ENCODE measurements at regions not wholly inside any gene's neighbourhood (a gene's known extent, or its start where the extent isn't known, plus 50 kb on each side); places are given as distances from the start of the nearest gene placed in this dataset.

DNA sequence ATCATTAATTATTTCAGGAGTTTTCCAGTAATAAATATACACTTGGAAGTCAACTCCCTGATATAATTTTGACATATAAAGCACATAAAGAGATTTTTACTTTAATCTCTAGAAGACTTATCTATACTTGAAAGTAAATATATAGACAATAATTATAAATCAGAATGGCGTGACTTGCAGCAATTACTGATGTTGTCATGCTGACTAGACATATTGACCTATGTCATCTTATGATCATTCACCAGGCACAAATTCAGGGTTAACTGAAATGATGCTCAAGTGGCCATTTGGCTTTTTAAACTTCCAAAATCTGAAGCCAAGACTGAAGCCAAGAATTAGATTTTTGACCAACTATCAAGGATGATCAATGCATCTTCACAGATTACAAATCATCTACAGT lies 192.2 kb downstream of the MCHR2 start:
- peaks cover 0 to 2% (median 0%) of the 10 kb centered on the region in 8 donors for H3K9me3 Mint-ChIP-seq
- H3K27me3 Mint-ChIP-seq: peaks cover 7% of the 10 kb centered on the region in 2 donors
- no peak overlapping the region for H3K27ac Mint-ChIP-seq
- intact Hi-C loops (cut with micrococcal nuclease): no loop called here
- Histone ChIP-seq H3K27me3 (ENCODE audit: insufficient read depth, low read length) (no peaks in the 10 kb centered on the region), H3K4me1 (ENCODE audit: insufficient read depth, low read length) (no peaks in the 10 kb centered on the region), H3K4me3 (ENCODE audit: low read length in 2 of 2) (no peak overlapping the region), H3K36me3 (ENCODE audit: insufficient read depth, low read length) (no peaks in the 10 kb centered on the region), H3K27ac (ENCODE audit: low read depth, low read length) (no peak overlapping the region), H3K9me3 (ENCODE audit: control insufficient read depth in 1 of 2, low read length in 2 of 2) (no peaks in the 10 kb centered on the region)
- POLR2A ChIA-PET (ENCODE audit: partially characterized antibody): no interaction called here
- H3K4me1 Mint-ChIP-seq: no peaks in the 10 kb centered on the region
- CTCF ChIA-PET (ENCODE audit: partially characterized antibody): no interaction called here
- H3K4me3 Mint-ChIP-seq: no peak overlapping the region
- no peaks in the 10 kb centered on the region for H3K36me3 Mint-ChIP-seq
- no peak for DNase-seq

DNA sequence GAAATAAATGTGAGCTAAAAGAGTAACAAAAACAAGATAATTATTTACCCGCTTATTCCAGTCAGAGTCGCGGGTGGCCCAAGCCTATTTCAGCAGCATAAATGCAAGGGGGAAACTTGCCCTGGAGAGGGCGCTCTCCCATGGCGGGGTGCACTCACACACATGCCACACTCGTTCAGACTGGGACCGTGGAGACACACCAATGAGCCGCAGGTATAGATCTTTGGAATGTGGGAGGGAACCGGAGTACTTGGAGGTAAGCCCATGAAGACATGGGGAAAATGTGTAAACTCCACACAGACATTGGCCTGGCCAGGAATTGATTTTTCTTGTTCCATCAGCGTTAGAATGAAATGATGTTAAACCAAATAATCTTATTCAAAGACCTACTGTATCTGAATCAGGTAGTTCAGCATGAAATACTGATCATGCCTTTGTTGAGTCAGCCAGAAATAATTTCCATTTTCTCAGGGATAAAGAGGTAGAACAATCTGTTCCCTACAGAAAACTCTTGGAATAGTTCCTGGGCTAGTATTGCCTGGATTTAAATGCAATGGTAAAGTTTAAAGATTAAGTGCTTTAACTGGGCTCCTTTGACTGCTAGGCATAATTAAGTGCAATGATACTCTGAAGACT lies 191.5 kb downstream of the MCHR2 start:
- Histone ChIP-seq H3K36me3 (ENCODE audit: insufficient read depth, low read length) (no peaks in the 10 kb centered on the region), H3K4me3 (ENCODE audit: low read length in 2 of 2) (no peak overlapping the region), H3K27me3 (ENCODE audit: insufficient read depth, low read length) (no peaks in the 10 kb centered on the region), H3K9me3 (ENCODE audit: control insufficient read depth in 1 of 2, low read length in 2 of 2) (no peaks in the 10 kb centered on the region), H3K27ac (ENCODE audit: low read depth, low read length) (no peak overlapping the region), H3K4me1 (ENCODE audit: insufficient read depth, low read length) (no peaks in the 10 kb centered on the region)
- intact Hi-C loops (cut with micrococcal nuclease): no loop called here
- CTCF ChIA-PET (ENCODE audit: partially characterized antibody): interaction anchor here (2.4 kb wide), 1 partner anchor 66 kb away, joined by 7 read pairs; no protein-coding TSS in a partner anchor
- H3K36me3 Mint-ChIP-seq: no peaks in the 10 kb centered on the region
- H3K27ac Mint-ChIP-seq: no peak overlapping the region
- H3K4me3 Mint-ChIP-seq: no peak overlapping the region
- POLR2A ChIA-PET (ENCODE audit: partially characterized antibody): no interaction called here
- H3K27me3 Mint-ChIP-seq: peaks cover 6 to 7% of the 10 kb centered on the region in 2 donors
- H3K9me3 Mint-ChIP-seq: peaks cover 0 to 3% (median 0%) of the 10 kb centered on the region in 8 donors
- no peak for DNase-seq
- H3K4me1 Mint-ChIP-seq: no peaks in the 10 kb centered on the region

- H3K27me3 ChIP-seq (ENCODE audit: insufficient read depth, low read length): no peaks in the 10 kb centered on the region
- no peak overlapping the region for H3K27ac Mint-ChIP-seq
- ChIA-PET POLR2A (ENCODE audit: partially characterized antibody) (interaction anchor here (1.5 kb wide), 1 partner anchor 13 kb away, joined by 4 read pairs; no protein-coding TSS in a partner anchor), CTCF (ENCODE audit: partially characterized antibody) (interaction anchor here (1.2 kb wide), 1 partner anchor 14 kb away, joined by 3 read pairs; no protein-coding TSS in a partner anchor)
- H3K36me3 ChIP-seq (ENCODE audit: insufficient read depth, low read length): no peaks in the 10 kb centered on the region
- H3K36me3 Mint-ChIP-seq: no peaks in the 10 kb centered on the region
- H3K4me1 Mint-ChIP-seq: peaks cover 0 to 2% (median 0%) of the 10 kb centered on the region in 4 donors
- intact Hi-C loops (cut with micrococcal nuclease): no loop called here
- H3K4me3 ChIP-seq (ENCODE audit: low read length in 2 of 2): no peak overlapping the region
- no peak overlapping the region for H3K4me3 Mint-ChIP-seq
- H3K9me3 ChIP-seq (ENCODE audit: control insufficient read depth in 1 of 2, low read length in 2 of 2): no peaks in the 10 kb centered on the region
- no peak for DNase-seq
- peaks cover 11 to 14% of the 10 kb centered on the region in 2 donors for H3K27me3 Mint-ChIP-seq
- peaks cover 0 to 2% (median 0%) of the 10 kb centered on the region in 8 donors for H3K9me3 Mint-ChIP-seq
- H3K4me1 ChIP-seq (ENCODE audit: insufficient read depth, low read length): no peaks in the 10 kb centered on the region
- no peak overlapping the region for H3K27ac ChIP-seq (ENCODE audit: low read depth, low read length)
These were observed 185.0 kb downstream of the MCHR2 start for GRCh38 chr6:99808992-99809391.

- no peaks in the 10 kb centered on the region for H3K36me3 ChIP-seq (ENCODE audit: insufficient read depth, low read length)
- DNase-seq: no peak
- no peaks in the 10 kb centered on the region for H3K4me1 ChIP-seq (ENCODE audit: insufficient read depth, low read length)
- H3K27ac ChIP-seq (ENCODE audit: low read depth, low read length): no peak overlapping the region
- no peak overlapping the region for H3K27ac Mint-ChIP-seq
- H3K4me3 Mint-ChIP-seq: no peak overlapping the region
- no peak overlapping the region for H3K4me3 ChIP-seq (ENCODE audit: low read length in 2 of 2)
- H3K36me3 Mint-ChIP-seq: no peaks in the 10 kb centered on the region
- intact Hi-C loops (cut with micrococcal nuclease): no loop called here
- H3K27me3 Mint-ChIP-seq: peaks cover 12 to 14% of the 10 kb centered on the region in 2 donors
- H3K27me3 ChIP-seq (ENCODE audit: insufficient read depth, low read length): no peaks in the 10 kb centered on the region
- CTCF ChIA-PET (ENCODE audit: partially characterized antibody): no interaction called here
- POLR2A ChIA-PET (ENCODE audit: partially characterized antibody): no interaction called here
- H3K9me3 ChIP-seq (ENCODE audit: control insufficient read depth in 1 of 2, low read length in 2 of 2): no peaks in the 10 kb centered on the region
- peaks cover 0 to 2% (median 0%) of the 10 kb centered on the region in 8 donors for H3K9me3 Mint-ChIP-seq
- H3K4me1 Mint-ChIP-seq: peaks cover 0 to 2% (median 0%) of the 10 kb centered on the region in 4 donors
These were observed 183.7 kb downstream of the MCHR2 start for GRCh38 chr6:99810295-99810694.

DNA sequence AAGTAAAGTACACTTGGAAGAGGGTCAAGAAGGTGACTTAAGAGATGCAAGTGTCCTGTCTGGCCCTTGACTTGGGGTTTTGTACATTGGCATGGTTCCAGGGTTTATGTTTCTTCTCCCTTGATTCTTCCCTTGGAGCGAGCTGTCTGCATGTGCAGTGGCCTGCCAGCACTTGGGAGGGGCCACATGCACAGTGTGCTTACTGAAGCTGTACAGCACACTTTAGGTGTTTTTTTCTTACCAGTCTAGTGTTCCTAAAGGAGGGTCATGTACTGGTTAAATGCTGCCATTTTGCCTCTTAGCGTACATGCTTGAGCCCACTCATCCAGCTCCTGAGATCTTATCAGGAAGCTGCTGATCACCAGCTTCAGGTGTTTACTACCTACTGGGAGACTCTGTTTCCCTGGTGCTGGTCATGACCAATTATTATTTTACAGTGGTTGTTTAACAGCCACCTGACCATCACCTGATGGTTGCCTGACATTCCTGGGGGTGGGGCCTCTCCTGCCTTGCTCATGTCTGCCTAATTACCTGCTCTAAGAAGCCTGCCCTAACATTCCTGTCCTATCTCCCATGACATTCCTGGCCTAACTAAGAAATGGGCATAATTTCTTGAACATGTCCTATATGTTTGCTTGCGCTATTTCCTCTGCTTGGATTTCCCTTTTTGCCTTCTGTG lies 182.9 kb downstream of the MCHR2 start:
- H3K27ac Mint-ChIP-seq: no peak overlapping the region
- no peaks in the 10 kb centered on the region for H3K4me1 ChIP-seq (ENCODE audit: insufficient read depth, low read length)

GRCh38 chr6:99811636-99812035 lies 182.4 kb downstream of the MCHR2 start:
- Histone ChIP-seq H3K4me3 (ENCODE audit: low read length in 2 of 2) (no peak overlapping the region), H3K36me3 (ENCODE audit: insufficient read depth, low read length) (no peaks in the 10 kb centered on the region), H3K9me3 (ENCODE audit: control insufficient read depth in 1 of 2, low read length in 2 of 2) (no peaks in the 10 kb centered on the region), H3K27ac (ENCODE audit: low read depth, low read length) (no peak overlapping the region), H3K4me1 (ENCODE audit: insufficient read depth, low read length) (no peaks in the 10 kb centered on the region), H3K27me3 (ENCODE audit: insufficient read depth, low read length) (no peaks in the 10 kb centered on the region)
- Mint-ChIP-seq H3K4me1 (peaks cover 0 to 2% (median 0%) of the 10 kb centered on the region in 4 donors), H3K36me3 (no peaks in the 10 kb centered on the region), H3K9me3 (peaks cover 0 to 4% (median 0%) of the 10 kb centered on the region in 8 donors), H3K4me3 (no peak overlapping the region), H3K27ac (no peak overlapping the region), H3K27me3 (peaks cover 12 to 14% of the 10 kb centered on the region in 2 donors)
- no peak for DNase-seq
- CTCF ChIA-PET (ENCODE audit: partially characterized antibody): no interaction called here
- POLR2A ChIA-PET (ENCODE audit: partially characterized antibody): no interaction called here
- intact Hi-C loops (cut with micrococcal nuclease): no loop called here

More for the DNA sequence above, 182.9 kb downstream of the MCHR2 start:
- peaks cover 0 to 2% (median 0%) of the 10 kb centered on the region in 8 donors for H3K9me3 Mint-ChIP-seq
- intact Hi-C loops (cut with micrococcal nuclease): no loop called here
- Histone ChIP-seq H3K27ac (ENCODE audit: low read depth, low read length) (no peak overlapping the region), H3K36me3 (ENCODE audit: insufficient read depth, low read length) (no peaks in the 10 kb centered on the region), H3K9me3 (ENCODE audit: control insufficient read depth in 1 of 2, low read length in 2 of 2) (no peaks in the 10 kb centered on the region), H3K27me3 (ENCODE audit: insufficient read depth, low read length) (no peaks in the 10 kb centered on the region), H3K4me3 (ENCODE audit: low read length in 2 of 2) (no peak overlapping the region)
- POLR2A ChIA-PET (ENCODE audit: partially characterized antibody): no interaction called here
- no peaks in the 10 kb centered on the region for H3K36me3 Mint-ChIP-seq
- no peak for DNase-seq
- no peak overlapping the region for H3K4me3 Mint-ChIP-seq
- H3K27me3 Mint-ChIP-seq: peaks cover 12 to 14% of the 10 kb centered on the region in 2 donors
- CTCF ChIA-PET (ENCODE audit: partially characterized antibody): no interaction called here
- H3K4me1 Mint-ChIP-seq: peaks cover 0 to 2% (median 0%) of the 10 kb centered on the region in 4 donors

DNA sequence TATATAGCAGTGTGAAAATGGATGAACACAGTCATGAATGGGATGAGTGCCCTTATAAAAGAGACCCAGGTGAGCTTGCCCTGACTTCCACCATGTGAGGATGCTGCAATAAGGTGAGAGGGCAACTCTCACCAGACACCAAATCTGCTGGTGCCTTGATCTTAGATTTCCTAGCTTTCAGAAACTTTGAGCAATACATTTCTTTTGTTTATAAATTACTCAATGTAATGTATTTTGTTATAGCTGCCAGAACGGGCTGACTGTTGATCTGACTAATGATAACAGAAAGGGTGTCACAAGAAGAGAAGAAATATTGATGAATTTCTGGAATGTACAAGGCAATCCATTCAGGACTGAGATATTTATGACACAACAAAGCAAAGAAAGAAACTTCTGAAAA lies 180.5 kb downstream of the MCHR2 start:
- no peak for DNase-seq
- ChIA-PET POLR2A (ENCODE audit: partially characterized antibody) (no interaction called here), CTCF (ENCODE audit: partially characterized antibody) (no interaction called here)
- Histone ChIP-seq H3K4me3 (ENCODE audit: low read length in 2 of 2) (no peak overlapping the region), H3K27me3 (ENCODE audit: insufficient read depth, low read length) (no peaks in the 10 kb centered on the region), H3K27ac (ENCODE audit: low read depth, low read length) (no peak overlapping the region), H3K9me3 (ENCODE audit: control insufficient read depth in 1 of 2, low read length in 2 of 2) (no peaks in the 10 kb centered on the region), H3K4me1 (ENCODE audit: insufficient read depth, low read length) (no peaks in the 10 kb centered on the region), H3K36me3 (ENCODE audit: insufficient read depth, low read length) (no peaks in the 10 kb centered on the region)
- Mint-ChIP-seq H3K4me1 (peaks cover 0 to under 1% (median 0%) of the 10 kb centered on the region in 4 donors), H3K27me3 (peaks cover 12 to 13% of the 10 kb centered on the region in 2 donors), H3K27ac (no peak overlapping the region), H3K4me3 (no peak overlapping the region), H3K9me3 (peaks cover 0 to 4% (median 0%) of the 10 kb centered on the region in 8 donors), H3K36me3 (no peaks in the 10 kb centered on the region)
- intact Hi-C loops (cut with micrococcal nuclease): no loop called here

All from CD4-positive, alpha-beta memory T cell (primary cell).